ENCODE measurements at regions not wholly inside any gene's neighbourhood (a gene's known extent, or its start where the extent isn't known, plus 50 kb on each side); places are given as distances from the start of the nearest gene placed in this dataset.

DNA sequence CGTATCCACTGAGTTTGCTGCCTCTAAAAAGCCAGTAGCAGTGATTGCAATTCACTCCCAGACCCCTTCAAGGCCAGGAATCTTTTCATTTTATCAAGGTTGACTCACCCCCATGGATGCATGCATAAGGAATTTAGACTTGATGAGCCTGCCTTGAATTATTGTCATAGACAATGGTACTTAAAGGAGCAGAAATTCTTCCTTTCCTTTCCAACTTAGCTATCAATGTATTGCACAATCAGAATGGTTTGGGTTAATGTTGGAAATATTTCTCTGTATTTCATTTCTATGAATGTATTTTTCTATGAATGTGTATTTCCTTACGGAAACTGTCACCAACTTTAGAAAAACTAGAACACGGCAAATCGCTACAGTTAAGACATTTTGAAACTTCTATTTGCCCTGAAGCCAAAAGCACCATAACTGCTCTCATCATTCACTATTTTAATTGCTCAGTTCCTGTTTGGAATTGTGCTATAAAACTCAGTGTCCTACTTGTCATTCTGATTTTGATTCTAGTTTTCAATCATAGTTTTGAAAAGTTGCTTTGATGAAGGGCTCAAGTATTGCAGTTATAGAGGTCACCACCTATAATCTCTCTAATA lies 355.7 kb upstream of the AKR1E2 start:
- TF ChIP-seq, protein P1, sequence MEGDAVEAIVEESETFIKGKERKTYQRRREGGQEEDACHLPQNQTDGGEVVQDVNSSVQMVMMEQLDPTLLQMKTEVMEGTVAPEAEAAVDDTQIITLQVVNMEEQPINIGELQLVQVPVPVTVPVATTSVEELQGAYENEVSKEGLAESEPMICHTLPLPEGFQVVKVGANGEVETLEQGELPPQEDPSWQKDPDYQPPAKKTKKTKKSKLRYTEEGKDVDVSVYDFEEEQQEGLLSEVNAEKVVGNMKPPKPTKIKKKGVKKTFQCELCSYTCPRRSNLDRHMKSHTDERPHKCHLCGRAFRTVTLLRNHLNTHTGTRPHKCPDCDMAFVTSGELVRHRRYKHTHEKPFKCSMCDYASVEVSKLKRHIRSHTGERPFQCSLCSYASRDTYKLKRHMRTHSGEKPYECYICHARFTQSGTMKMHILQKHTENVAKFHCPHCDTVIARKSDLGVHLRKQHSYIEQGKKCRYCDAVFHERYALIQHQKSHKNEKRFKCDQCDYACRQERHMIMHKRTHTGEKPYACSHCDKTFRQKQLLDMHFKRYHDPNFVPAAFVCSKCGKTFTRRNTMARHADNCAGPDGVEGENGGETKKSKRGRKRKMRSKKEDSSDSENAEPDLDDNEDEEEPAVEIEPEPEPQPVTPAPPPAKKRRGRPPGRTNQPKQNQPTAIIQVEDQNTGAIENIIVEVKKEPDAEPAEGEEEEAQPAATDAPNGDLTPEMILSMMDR (IDR thresholded peaks at IDR 0.05), result no peak
- no peak for TF ChIP-seq POLR2A (IDR thresholded peaks at IDR 0.05)

Measured in thyroid gland (tissue), 4 donors.